Cardiac muscle cell (in vitro differentiated cells and primary cell): ENCODE measurements at regions not wholly inside any gene's neighbourhood (a gene's known extent, or its start where the extent isn't known, plus 50 kb on each side); places are given as distances from the start of the nearest gene placed in this dataset.

Experiments used
- DNase-seq, 2 donors: peaks; one replicate each; pipeline versions ENCODE4 v3.0.0 to v3.0.0-alpha.2; 2010 to 2017; ENCODE audit warnings: low read depth in 1 of 2, low spot score in 1 of 2
- H3K27ac ChIP-seq: fragments of 200-600 bp; sonication (generic); 2 replicates; pipeline ENCODE4 v1.5.1; 2016
- H3K27me3 ChIP-seq: fragments of 200-600 bp; sonication (generic); 2 replicates; pipeline ENCODE4 v1.6.0; 2016; ENCODE audit warnings: control low read depth
- H3K36me3 ChIP-seq: fragments of 200-600 bp; sonication (generic); 2 replicates; pipeline ENCODE4 v1.5.1; 2016; ENCODE audit warnings: control low read depth
- H3K4me1 ChIP-seq: fragments of 200-600 bp; sonication (generic); 2 replicates; pipeline ENCODE4 v1.8.1; 2017; ENCODE audit warnings: low read depth, mild to moderate bottlenecking, mixed run types
- H3K4me3 ChIP-seq: fragments of 200-600 bp; sonication (generic); 2 replicates; pipeline ENCODE4 v1.5.1; 2016; ENCODE audit warnings: mild to moderate bottlenecking
- H3K9me3 ChIP-seq: fragments of 200-600 bp; sonication (generic); 2 replicates; pipeline ENCODE4 v1.5.1; 2017; ENCODE audit warnings: low read depth, mild to moderate bottlenecking, control low read depth
- TF ChIP-seq, protein P1 (sequence below): IDR thresholded peaks from 2 replicates; pipeline ENCODE4 v1.5.1; 2012; ENCODE audit warnings: low read depth, mild to moderate bottlenecking, low read length

DNA sequence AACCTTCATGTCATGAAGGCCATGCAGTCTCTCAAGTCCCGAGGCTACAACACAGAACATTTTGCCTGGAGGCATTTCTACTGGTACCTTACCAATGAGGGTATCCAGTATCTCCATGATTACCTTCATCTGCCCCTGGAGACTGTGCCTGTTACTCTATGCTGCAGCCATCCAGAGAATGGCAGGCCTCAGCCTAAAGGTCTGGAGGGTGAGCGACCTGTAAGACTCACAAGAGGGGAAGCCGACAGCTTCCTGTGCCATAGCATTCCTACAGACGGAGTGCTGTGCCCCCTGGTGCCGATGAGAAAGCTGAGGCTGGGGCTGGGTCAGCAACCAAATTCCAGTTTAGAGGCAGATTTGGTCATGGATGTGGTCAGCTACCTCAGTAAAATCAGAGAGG is 51.3 kb upstream of the CADPS start:
- no peak overlapping the region for H3K27ac ChIP-seq
- no peaks in the 10 kb centered on the region for H3K36me3 ChIP-seq
- DNase-seq, result peak in 1 of 2 donors; percentile 38
- H3K4me1 ChIP-seq, result no peaks in the 10 kb centered on the region
- no peak overlapping the region for H3K4me3 ChIP-seq
- no peaks in the 10 kb centered on the region for H3K27me3 ChIP-seq
- no peaks in the 10 kb centered on the region for H3K9me3 ChIP-seq
- TF ChIP-seq, protein P1, sequence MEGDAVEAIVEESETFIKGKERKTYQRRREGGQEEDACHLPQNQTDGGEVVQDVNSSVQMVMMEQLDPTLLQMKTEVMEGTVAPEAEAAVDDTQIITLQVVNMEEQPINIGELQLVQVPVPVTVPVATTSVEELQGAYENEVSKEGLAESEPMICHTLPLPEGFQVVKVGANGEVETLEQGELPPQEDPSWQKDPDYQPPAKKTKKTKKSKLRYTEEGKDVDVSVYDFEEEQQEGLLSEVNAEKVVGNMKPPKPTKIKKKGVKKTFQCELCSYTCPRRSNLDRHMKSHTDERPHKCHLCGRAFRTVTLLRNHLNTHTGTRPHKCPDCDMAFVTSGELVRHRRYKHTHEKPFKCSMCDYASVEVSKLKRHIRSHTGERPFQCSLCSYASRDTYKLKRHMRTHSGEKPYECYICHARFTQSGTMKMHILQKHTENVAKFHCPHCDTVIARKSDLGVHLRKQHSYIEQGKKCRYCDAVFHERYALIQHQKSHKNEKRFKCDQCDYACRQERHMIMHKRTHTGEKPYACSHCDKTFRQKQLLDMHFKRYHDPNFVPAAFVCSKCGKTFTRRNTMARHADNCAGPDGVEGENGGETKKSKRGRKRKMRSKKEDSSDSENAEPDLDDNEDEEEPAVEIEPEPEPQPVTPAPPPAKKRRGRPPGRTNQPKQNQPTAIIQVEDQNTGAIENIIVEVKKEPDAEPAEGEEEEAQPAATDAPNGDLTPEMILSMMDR, result no peak

DNA sequence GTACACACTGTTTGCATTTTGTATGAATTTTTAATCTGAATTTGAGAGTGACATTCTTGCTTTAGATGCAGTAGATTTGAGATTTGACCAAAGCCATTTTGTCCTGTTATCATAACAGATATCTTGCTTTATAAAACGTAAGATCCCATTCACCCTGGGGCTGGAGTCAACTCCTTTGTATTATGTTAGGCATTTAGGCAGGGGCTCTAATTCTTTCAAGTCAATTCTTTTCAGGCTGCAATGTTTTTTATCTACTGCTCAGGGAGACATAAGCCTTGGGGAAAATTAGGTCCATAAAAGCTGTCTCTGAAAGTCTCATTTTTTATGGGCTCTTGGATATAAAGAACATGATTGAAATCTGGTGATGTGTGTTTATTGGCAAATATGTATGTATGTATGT is 53.0 kb upstream of the CADPS start:
- H3K36me3 ChIP-seq, result no peaks in the 10 kb centered on the region
- no peaks in the 10 kb centered on the region for H3K27me3 ChIP-seq
- H3K9me3 ChIP-seq, result no peaks in the 10 kb centered on the region
- no peak overlapping the region for H3K4me3 ChIP-seq
- no peak for DNase-seq
- H3K27ac ChIP-seq, result no peak overlapping the region
- no peaks in the 10 kb centered on the region for H3K4me1 ChIP-seq
- TF ChIP-seq, protein P1, result no peak

DNA sequence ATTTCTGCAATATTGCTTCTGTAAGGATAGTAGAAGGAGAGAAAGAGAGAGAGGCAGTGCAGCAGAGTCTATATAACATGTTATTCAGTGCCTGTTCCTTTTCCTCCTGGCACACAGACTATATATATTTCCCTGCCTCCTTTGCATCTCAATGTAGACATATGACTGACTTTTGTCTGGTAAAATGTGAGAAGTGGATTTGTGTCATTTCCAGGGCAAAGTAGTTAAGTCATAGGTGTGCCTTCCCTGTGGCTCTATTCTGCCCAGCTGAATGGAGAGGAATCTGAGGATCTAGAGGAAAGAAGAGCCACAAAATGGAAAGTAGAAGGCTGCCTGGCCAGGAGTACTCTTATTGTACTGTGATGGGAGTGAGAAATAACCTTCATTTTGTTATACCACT is 54.6 kb upstream of the CADPS start:
- no peaks in the 10 kb centered on the region for H3K36me3 ChIP-seq
- no peaks in the 10 kb centered on the region for H3K4me1 ChIP-seq
- DNase-seq, result no peak
- TF ChIP-seq, protein P1, result no peak
- no peak overlapping the region for H3K27ac ChIP-seq
- H3K27me3 ChIP-seq, result no peaks in the 10 kb centered on the region
- no peak overlapping the region for H3K4me3 ChIP-seq
- no peaks in the 10 kb centered on the region for H3K9me3 ChIP-seq

DNA sequence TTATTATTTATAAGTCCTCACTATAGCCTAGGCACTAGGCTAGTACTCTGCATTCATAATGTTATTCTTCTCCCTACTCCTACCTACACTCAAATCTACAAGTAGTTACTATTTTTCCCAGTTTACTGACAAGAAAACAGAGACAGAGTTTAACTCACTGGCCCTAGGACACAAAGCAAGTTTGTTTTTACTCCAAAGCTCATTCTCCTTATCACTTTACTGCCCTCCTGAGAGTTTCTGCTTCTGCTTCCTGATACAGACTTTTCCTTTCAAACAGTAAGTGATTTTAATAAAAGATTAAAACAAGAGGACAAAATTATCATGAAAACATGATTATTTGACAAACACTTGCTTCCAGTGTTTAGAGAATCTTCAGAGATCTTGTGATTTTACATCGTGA is 60.6 kb upstream of the CADPS start:
- Histone ChIP-seq H3K4me1 (no peaks in the 10 kb centered on the region), H3K27me3 (no peaks in the 10 kb centered on the region), H3K36me3 (no peaks in the 10 kb centered on the region), H3K9me3 (no peaks in the 10 kb centered on the region), H3K4me3 (no peak overlapping the region), H3K27ac (no peak overlapping the region)
- DNase-seq, result no peak
- TF ChIP-seq, protein P1, result no peak

DNA sequence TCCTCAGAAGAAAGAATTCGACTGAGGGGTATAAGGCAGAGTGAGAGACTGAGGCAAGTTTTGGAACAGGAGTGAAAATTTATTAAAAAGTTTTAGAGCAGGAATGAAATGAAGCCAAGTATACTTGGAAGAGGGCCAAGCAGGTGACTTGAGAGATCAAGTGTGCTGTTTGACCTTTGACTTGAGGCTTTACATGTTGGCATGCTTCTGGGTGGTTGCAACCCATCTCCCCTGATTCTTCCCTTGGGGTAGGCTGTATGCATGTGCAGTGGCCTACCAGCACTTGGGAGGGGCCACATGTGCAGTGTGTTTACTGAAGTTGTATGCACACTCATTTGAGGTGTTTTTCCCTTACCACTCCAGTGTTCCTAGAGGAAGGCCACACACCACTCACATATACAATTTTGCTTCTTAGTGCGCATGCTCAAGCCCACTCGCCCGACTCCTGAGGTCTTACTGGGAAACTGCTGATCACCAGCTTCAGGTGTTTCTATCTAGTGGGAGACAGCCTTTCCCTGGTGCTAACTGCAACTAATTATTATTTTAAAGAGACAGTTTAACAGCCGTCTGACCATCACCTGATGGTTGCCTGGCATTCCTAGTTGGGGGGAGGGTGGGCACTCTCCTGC is 61.5 kb upstream of the CADPS start:
- no peaks in the 10 kb centered on the region for H3K36me3 ChIP-seq

More for the DNA sequence above, 61.5 kb upstream of the CADPS start:
- no peaks in the 10 kb centered on the region for H3K4me1 ChIP-seq
- H3K27ac ChIP-seq, result no peak overlapping the region
- H3K9me3 ChIP-seq, result no peaks in the 10 kb centered on the region
- TF ChIP-seq, protein P1, result no peak
- no peak overlapping the region for H3K4me3 ChIP-seq
- DNase-seq, result no peak
- no peaks in the 10 kb centered on the region for H3K27me3 ChIP-seq
